Hematopoietic multipotent progenitor cell treated with erythropoietin and hydrocortisone succinate and interleukin-3 and kit ligand, for 6 days (in vitro differentiated cells): ENCODE measurements at regions not wholly inside any gene's neighbourhood (a gene's known extent, or its start where the extent isn't known, plus 50 kb on each side); places are given as distances from the start of the nearest gene placed in this dataset.
"Not testable (repeated sequence)": the region's sequence is repeated elsewhere in the genome, so short reads cannot be mapped to it uniquely, and the experiment has no call there.

Experiments
- DNase-seq: peaks from one replicate; pipeline ENCODE4 v3.0.0-alpha.2; 2015

DNA sequence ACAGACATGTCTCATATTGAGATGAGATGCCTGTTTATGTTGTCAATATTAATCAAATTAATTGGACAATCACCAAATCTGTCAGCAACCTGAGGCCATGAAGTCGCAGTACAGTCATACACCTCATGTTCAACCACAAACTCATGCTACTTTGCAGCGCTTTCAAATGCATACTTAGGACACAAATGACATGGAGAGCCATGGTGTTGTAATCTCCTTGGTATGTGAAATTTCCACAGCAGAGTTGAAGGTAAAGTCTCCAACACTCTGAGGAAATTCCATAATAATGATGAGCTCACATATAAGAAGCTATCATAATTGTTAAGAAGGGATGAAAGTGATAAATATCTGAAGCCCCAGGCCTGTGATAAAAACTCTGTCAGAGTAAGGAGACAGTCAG lies 873.9 kb downstream of the MCTP2 start:
- no peak for DNase-seq

DNA sequence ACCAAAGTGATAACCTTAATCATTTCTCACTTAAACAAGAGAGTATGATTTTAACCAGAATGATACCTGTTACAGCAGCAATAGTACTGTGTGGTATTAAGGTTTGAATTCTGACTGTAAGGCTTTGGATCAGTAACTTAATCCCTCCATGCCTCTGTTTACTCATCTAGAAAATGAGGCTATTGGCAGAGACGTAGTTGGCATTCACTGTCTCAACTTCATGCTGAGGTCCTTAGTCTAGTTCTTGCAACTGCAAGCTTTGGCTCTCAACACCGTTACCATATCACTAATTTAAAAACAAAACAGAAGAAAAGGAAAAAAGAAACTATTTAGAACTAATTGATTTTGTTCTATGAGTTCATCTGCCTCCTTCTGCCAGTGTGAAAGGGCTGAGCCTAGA lies 875.4 kb downstream of the MCTP2 start:
- no peak for DNase-seq

DNA sequence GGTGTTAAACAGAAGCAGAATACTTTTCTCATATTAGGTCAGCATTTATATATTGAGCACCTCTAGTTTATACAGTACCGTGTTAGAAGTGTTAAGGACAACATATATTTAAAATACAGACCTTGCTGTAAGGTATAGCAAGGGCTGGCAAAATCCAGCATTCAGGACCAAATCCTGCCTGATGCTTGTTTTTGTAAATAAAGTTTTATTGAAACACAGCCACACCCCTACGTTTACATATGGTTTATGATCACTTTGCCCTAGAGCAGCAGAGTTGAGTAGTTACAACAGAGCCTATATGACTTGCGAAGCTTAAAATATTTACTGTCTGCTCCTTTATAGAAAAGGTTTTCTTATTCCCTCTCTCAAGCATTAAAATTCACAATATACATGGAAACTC lies 877.3 kb downstream of the MCTP2 start:
- DNase-seq: no peak

DNA sequence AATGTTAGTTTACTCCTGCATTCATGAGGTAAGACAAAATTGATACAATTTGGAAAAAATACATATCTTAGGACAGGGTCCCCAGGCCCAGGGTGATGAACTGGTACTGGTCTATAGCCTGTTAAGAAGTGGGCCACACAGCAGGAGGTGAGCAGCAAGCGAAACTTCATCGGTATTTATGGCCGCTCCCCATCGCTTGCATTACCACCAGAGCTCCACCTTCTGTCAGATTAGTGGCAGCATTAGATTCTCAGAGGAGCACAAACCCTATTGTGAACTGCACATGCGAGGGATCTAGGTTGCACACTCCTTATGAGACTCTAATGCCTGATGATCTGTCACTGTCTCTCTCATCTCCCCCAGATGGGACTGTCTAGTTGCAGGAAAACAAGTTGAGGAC lies 880.6 kb downstream of the MCTP2 start:
- no peak for DNase-seq

DNA sequence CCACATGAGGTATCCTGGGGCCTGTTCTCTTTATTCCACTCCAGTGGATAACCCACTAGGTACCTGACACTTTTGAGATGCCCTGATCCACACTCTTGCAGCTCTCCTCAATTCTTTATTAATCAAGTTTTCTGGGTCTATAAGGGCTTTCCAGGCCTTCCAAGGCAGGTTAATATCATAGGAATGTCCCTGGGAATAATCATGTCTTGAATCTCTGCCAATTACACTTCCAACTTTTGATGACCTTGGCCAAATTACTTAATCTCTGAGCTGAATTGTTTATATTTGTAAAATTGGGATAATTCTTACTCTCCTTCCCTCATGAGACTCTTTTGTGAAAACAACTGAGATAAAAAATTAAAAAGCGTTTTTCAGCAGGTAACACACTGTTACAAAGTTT lies 881.7 kb downstream of the MCTP2 start:
- no peak for DNase-seq

DNA sequence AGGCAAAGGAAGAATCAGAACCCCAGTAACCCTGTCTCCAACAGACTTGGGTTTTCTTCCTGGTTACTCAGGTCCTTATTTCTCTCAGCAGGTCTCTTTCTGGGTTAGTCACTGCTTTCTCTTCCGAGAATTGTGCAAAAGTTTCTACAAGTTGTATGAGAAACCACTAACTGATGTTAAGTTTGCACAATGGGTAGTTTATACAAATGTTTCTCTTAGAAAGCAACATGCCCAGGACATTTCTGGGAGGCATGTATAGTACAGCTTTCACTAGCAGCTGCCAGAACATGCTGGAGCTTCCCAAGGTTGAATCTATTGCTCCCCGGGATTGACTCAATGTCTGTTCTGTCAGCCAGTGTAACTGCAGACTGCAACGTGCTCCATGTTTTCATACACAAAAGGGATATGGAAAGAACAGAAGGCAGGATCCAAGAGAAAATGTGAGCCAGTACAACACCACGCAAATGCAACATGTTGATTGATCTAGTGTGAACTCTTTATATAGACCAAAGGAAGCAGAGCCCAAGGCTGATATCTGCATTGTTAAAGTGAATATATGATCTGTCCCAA lies 887.8 kb downstream of the MCTP2 start:
- no peak for DNase-seq

DNA sequence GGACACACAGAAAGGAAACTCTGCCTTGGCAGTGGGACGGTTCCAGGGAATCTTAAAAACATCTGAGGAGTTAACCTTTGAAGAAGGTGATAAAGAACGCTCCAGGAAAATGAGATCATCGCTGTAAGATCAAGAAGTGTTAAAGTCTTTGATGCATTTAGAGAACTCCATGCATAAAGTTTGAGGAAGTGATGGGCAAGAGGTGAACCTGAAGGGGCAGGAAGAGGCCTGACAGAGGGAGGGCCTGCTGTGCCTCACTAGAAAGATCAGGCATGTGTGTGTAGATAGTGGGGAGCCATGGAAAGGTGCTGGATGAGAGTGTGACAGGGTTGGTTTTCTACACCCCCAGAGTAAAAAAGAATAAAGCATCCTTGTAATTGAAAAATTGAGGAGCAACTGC lies 889.2 kb downstream of the MCTP2 start:
- no peak for DNase-seq

DNA sequence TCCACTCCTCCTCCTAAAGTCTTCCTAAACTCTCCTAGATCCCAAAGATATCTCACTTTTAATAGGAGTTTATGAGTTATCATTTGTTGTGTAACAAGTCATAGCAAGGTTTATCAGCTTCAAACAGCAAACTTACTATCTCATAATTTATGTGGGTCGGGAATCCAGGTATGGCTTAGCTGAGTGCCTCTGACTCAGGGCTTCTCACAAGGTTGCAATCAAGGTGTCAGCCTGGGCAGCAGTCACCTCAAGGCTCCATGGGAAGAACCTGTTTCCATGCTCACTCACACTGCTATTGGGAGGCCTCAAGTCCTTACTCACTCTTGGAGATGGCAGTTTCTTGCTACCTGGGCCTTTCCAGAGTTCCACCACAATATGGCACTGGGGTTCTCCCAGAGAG lies 889.8 kb downstream of the MCTP2 start:
- DNase-seq: no peak

DNA sequence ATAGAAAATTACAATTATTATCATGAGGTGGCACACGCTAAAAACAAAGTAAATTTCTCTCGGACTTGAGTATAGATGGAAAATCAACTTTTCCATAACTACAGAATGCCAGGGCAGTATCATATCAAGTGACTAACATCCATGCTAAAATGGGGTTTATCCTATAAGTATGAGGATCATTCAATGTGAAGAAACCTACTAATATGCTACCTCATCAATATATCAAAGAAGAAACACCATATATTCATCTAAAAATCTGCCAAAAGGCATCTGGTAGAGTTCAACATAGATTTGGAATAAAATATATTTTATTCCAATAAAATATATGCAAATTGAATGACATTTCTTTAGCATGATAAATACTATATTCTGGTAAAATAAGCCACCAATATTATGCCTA lies 894.4 kb downstream of the MCTP2 start:
- DNase-seq: no peak

DNA sequence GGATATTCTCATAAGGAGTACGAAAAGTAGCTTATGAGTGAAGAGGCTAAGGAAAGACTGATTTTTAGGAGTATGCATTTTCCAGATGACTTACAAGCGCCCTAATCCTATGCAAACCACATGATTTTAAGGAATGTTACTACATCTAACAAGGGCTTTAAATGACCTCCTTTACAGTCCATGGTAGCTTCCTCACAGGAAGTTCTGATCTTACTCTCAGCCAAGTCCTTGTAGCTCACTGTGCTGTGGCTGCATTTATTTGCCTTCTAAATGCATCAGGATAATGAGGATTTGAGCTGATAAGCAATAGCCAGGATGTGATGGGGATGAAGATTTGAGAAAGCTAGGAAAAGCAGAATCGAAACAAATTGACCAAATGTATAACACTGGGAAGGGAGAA lies 896.0 kb downstream of the MCTP2 start:
- DNase-seq: no peak

DNA sequence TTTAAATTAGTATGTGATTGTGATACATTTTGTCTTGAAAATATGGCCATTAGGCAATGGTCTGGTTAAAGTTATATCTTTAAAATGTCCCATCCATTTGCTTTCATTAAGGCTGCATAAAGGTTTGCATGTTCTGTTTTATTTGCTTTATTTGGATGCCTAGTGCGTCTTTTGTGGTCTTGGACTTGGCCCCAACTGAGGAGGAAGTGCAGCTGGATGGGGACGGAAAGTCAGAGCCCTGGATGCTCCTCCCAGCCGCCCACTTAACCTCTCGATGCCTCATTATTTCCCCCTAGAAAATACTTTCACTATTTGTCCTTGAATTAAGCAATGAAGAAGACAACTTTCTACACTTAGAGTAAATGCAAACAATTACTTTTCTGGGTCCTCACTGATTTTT lies 898.2 kb downstream of the MCTP2 start:
- DNase-seq: no peak

DNA sequence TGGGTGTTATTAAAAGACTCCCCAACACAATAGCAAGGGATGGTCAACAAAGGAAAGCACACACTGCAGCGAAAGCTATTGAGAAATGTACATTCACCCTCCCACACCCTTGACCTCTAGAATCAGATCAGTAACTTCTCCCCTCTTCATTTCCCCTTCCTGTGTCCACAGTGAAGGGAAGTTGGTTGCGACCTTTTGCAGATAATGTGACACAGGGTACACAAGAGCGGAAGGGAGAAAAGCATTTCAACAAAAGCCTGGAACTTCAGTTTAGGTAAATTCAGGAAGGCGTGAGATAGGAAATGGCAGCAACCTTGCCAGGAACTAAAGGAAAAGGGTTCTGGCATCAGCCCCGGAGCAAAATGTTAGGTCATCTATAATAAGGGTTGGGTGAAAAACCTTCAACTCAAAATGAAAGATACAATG lies 899.8 kb downstream of the MCTP2 start:
- no peak for DNase-seq

DNA sequence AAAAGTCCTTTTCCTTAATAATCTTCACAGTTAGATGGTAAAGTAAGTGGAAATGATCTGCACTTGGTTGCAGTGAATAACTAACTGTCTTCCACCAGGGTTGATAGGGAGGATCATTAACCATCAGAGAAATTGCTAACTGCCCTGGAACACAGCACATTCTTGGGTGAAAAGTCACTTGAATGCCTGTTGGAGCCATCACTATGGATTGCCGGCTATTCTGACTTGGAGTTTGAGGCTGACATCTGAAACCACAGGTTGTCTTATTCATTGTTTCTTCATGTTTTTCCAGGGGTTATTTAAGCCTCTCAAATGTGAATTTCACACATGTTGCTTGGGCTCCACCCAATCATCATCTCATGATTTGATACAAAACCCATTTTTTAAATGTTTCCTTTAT lies 901.4 kb downstream of the MCTP2 start:
- DNase-seq: no peak

DNA sequence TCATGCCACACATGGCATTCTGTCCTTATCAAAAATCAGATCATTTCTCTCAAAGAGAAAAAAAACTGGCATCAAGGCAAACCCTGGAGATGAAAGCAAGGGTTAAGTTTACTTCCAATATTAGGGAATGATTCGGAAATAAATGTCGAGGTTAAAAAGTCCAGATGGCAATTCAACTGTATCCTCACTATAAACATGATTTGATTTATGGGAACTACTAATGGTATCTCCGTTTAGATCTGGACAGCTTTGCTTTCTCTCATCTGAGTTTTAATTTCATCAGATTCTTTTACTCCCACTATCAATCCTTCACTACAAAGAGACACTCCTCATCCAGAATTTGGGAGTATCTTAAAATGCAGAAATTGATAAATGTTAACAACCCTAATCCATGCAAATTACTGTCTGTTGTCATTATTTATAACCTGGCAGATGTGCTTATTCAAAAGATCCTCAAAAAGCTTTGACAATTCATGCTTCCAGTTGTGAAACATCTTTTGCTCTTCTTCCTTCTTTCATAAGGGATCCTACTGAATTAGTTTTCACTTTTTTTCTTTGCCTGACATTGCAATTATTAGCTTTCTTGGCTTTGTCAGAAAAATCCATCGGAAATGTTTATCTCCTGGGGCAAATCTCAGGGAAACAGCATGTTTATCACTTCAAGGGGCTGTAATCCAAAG lies 903.2 kb downstream of the MCTP2 start:
- DNase-seq: no peak

DNA sequence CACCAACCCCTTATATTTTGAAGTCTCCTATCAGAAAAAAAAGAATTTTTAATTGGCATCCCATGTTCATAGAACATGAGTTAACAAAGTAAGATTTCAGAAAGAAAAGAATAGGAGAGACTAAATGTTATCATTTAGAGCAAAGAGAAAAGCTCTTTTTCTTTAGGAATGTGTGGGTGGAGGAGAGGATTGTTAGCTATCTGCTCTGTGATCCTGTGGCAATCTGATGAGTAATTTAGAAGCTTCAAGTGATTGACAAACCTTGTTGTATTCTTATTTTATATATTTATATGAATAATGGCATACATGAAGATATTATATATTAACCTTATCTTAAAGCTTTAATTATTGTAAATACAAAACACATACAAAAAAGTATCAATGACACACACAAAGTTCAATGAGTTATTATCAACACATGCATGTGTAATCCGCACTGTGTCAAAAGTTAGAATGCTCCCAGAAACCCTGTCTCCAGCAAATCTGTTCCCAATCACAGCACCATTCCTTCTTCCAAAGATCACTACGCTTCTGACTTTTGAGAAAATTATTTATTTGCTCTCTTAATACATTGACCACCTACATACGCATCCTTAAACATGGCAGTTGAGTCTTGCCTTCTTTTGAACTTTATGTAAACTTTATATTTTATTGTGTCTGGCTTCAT lies 907.4 kb downstream of the MCTP2 start:
- no peak for DNase-seq

DNA sequence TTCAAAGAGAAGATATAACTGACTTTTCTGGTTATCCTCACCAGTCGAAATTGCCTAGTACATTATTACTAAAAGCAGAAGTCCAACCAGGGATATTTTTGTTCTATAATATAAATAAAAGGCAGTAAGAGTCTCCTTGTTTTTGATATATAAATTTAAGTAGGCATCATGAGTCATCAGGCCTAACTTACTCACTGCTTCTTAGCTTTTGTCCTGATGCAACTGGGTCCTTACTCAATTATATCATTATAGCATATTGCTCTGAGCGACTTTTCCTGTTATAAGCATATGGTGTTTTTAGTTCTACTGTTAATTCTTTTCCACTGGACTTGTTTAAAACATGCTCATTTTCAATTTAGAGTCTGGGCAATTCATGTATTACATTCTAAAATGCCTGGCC lies 910.1 kb downstream of the MCTP2 start:
- no peak for DNase-seq

DNA sequence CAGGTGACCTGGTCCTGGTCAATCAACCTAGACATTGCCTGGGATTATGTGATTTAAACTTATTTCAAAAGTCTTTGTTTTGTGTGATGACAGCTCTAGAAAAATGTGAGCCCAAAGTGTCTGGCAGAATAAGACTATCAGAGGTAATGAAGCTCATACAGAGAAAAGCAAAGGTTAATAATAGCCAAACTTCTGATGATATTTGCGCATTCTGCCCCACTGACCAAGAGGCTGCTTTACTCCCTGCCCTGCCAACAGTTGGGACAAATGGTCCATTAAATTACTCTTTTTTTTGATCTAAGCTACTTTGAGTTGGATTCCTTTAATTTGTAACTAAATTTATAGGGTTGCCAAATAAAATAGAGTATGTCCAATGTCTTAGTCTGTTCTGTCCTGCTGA lies 911.2 kb downstream of the MCTP2 start:
- no peak for DNase-seq

DNA sequence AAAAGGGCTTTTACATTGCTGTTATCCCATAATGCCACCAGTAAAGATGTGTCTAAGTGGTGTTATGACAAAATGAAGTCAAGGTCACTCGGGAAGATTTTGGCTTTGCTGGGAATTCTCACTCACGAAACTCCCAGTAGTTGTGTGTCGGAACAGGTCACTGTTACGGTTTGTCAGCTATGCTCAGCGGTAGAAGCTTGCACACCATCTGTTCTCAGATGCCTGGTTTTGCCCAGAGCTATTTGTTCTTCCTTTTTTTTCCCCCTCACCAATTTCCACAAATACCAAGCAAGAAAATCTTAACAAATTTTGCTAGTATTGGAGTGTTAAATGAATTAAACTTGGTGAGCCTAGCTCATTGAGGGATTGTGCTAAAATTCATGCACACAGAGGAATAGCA lies 915.1 kb downstream of the MCTP2 start:
- no peak for DNase-seq

DNA sequence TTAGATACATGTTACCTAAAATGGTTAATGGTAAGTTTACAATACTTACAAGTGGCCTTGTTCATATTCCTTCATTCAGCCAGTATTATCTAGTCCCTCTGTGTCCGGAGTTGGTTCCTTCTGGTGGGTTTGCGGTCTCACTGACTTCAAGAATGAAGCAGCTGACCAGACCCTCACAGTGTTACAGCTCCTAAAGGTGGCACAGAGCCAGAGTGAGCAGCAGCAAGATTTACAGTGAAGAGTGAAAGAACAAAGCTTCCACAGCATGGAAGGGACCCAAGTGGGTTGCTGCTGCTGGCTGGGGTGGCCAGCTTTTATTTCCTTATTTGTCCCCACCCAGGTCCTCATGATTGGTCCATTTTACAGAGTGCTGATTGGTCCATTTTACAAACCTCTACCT lies 916.8 kb downstream of the MCTP2 start:
- no peak for DNase-seq

DNA sequence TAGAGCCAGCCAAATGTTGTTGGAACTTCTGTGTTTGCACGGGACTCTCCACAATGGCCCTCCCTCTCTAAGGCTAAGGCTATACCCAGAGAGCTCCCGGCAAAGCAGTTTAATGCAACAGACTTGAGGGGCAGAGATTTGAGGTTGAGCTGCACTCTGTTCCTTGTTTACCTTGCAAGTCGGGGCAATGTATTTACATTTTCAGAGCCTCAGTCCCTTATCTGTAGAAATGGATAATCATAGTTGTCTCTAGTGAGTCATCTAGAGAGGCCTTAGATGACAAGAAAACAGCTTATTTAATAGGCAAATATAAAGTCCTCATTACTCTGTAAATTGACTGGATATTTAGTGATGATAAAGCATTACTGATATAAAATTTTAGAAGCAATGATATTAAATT lies 917.7 kb downstream of the MCTP2 start:
- no peak for DNase-seq

DNA sequence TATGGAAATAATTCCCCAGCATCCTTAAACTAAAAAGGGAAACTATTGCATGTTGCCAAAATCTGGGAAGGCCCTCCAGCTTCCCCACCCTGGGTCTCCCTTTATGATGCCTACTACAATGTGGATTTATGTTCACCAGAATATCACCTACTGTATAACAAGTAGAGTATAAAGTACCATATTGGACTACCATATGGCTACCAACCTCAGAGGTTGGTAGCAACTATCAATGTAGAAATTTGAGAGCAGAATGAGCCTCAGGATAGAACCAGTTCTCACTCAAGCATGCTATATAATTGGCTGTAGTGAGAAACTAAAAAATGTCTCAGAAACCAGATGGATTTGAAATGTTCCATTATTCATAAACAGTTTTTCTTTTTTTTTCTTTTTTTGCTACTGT lies 918.4 kb downstream of the MCTP2 start:
- no peak for DNase-seq

DNA sequence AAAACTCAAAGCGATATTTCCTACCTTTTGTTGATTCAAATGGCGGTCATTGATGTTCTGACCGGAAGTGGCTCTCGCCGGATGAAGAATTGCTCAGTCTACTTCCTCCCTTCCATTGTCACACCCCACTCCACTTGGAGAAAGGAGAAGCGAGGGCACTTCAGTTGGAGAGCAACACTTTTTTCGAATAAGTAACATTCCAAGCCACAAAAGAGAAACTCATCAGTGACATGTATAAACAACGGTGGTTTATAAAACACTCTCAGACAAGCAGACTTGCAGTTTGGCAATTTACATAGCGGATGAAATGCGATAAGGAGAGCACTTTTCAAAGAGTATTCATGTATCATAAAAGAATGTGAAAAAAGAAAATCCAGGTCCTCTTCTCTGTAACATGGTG lies 919.1 kb downstream of the MCTP2 start:
- DNase-seq: no peak

DNA sequence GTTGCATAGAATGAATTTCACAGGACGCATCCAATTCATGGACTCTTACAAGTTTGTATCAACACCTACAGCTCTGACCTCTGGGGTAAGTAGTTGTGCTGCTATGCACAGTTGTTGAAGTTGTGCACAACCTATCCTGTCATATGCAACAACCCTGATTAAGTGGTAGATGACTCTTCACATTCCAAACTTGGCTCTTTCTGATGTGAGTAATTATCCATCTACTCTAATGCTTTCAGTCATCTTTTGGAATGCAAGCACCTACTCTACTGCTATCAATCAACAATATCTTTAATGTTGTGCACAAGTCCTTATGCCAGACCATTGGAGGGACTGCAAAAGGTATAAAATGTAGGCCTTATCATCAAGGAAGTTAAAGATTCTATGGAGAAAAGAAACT lies 921.4 kb downstream of the MCTP2 start:
- no peak for DNase-seq

DNA sequence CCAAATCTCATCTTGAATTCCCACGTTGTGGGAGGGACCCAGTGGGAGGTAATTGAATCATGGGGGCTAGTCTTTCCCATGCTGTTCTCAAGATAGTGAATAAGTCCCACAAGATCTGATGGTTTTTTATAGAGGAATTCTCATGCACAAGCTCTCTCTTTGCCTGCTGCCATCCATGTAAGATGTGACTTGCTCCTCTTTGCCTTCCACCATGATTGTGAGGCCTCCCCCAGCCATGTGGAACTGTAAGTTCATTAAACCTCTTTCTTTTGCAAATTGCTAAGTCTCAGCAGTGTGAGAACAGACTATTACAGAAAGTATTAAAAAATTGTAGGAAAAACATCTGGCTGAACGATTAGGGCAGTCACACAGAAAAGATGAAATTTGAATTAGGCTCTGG lies 921.8 kb downstream of the MCTP2 start:
- DNase-seq: not testable (repeated sequence)

DNA sequence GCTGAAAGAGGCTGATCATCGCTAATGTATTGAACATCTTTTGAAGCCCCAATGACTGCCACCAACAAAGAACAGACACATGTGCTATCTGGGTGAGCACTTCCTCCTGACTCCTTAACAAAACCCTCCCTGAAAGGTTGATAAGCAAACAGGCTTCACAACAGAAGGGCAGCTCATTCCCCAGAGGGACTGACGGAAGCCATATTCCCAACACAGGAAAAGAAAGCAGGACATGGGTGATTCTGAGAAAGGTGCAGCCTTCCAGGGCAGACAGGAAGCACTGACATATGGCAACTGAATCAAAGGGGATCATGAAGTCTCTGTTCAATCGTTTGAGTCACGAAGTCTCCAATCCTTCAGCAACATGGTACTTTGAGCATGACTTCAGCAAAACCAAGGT lies 929.0 kb downstream of the MCTP2 start:
- no peak for DNase-seq
